ENCODE measurements at regions not wholly inside any gene's neighbourhood (a gene's known extent, or its start where the extent isn't known, plus 50 kb on each side); places are given as distances from the start of the nearest gene placed in this dataset.

DNA sequence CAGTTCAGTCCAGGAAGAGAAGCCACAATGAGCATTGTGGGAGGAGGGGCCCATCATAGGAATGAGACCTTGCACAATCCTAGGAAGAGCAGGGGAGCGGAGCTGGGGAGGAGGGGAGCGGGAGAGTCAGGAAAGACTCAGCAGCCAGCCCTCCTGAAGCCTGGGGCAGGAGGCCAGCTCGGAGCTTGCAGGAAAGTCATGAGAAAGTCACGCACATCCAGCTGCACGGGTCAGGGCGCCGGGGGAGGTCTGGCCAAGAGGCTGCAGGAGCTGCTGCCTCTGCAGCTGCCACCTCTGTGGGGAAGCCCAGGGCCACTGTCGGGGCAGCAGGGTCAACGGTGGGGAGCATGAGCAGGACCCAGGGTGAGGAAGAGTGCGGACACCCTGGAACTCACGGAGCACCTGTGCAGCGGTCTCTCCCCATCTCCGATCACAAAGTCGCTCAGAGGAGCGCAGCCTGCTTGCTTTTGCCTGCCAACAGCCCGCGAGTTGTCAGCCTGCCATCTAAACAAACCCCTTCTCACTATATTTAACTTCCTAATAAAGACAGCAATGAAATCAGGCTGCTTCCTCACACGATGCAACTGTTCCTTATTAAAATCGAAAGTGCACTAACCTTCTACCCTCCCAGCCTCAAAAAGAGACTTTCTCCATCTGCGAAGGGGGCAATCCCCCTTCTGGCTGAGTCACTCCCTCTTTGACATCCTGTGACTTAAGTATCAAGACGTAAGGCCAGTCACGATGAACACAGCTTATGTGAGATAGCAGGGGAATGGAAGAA, 52.9 kb upstream of the RTL6 start:
- POLR2A ChIA-PET: no interaction called here
- no peaks in the 10 kb centered on the region for H3K36me3 Mint-ChIP-seq
- H3K4me1 Mint-ChIP-seq: peaks cover 14% of the 10 kb centered on the region
- no peaks in the 10 kb centered on the region for H3K9me3 Mint-ChIP-seq
- CTCF ChIA-PET: interaction anchor here (1.9 kb wide), 1 partner anchor 17 kb away, joined by 11 read pairs; no protein-coding TSS in a partner anchor
- H3K27me3 Mint-ChIP-seq (ENCODE audit: low read depth): peaks cover 2% of the 10 kb centered on the region; the same call in 1 of the 2 replicates
- H3K27ac Mint-ChIP-seq: no peak overlapping the region; the same call in 1 of the 2 replicates
- TF ChIP-seq, protein P1, sequence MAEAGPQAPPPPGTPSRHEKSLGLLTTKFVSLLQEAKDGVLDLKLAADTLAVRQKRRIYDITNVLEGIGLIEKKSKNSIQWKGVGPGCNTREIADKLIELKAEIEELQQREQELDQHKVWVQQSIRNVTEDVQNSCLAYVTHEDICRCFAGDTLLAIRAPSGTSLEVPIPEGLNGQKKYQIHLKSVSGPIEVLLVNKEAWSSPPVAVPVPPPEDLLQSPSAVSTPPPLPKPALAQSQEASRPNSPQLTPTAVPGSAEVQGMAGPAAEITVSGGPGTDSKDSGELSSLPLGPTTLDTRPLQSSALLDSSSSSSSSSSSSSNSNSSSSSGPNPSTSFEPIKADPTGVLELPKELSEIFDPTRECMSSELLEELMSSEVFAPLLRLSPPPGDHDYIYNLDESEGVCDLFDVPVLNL (CRISPR knock-in tag; IDR thresholded peaks at IDR 0.05; ENCODE audit: borderline replicate concordance, low read depth): no peak
- TF ChIP-seq, protein P2, sequence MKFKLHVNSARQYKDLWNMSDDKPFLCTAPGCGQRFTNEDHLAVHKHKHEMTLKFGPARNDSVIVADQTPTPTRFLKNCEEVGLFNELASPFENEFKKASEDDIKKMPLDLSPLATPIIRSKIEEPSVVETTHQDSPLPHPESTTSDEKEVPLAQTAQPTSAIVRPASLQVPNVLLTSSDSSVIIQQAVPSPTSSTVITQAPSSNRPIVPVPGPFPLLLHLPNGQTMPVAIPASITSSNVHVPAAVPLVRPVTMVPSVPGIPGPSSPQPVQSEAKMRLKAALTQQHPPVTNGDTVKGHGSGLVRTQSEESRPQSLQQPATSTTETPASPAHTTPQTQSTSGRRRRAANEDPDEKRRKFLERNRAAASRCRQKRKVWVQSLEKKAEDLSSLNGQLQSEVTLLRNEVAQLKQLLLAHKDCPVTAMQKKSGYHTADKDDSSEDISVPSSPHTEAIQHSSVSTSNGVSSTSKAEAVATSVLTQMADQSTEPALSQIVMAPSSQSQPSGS (CRISPR knock-in tag; IDR thresholded peaks at IDR 0.05; ENCODE audit: borderline replicate concordance, low read depth): no peak
- TF ChIP-seq SP1 (CRISPR knock-in tag; conservative IDR thresholded peaks at IDR 0.05): no peak
- no peak for TF ChIP-seq FOXP1 (CRISPR knock-in tag; IDR thresholded peaks at IDR 0.05; ENCODE audit: borderline replicate concordance)
- TF ChIP-seq, protein P3, sequence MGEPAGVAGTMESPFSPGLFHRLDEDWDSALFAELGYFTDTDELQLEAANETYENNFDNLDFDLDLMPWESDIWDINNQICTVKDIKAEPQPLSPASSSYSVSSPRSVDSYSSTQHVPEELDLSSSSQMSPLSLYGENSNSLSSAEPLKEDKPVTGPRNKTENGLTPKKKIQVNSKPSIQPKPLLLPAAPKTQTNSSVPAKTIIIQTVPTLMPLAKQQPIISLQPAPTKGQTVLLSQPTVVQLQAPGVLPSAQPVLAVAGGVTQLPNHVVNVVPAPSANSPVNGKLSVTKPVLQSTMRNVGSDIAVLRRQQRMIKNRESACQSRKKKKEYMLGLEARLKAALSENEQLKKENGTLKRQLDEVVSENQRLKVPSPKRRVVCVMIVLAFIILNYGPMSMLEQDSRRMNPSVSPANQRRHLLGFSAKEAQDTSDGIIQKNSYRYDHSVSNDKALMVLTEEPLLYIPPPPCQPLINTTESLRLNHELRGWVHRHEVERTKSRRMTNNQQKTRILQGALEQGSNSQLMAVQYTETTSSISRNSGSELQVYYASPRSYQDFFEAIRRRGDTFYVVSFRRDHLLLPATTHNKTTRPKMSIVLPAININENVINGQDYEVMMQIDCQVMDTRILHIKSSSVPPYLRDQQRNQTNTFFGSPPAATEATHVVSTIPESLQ (CRISPR knock-in tag; IDR thresholded peaks at IDR 0.05): no peak
- no peak for TF ChIP-seq CREB1 (CRISPR knock-in tag; IDR thresholded peaks at IDR 0.05)
- TF ChIP-seq ZNF671 (CRISPR knock-in tag; IDR thresholded peaks at IDR 0.05): no peak
- TF ChIP-seq ZNF121 (CRISPR knock-in tag; IDR thresholded peaks at IDR 0.05): no peak
- TF ChIP-seq FOXJ3 (CRISPR knock-in tag; IDR thresholded peaks at IDR 0.05; ENCODE audit: borderline replicate concordance): no peak
- TF ChIP-seq NFATC4 (CRISPR knock-in tag; IDR thresholded peaks at IDR 0.05): no peak
- no peak for TF ChIP-seq GTF2I (CRISPR knock-in tag; conservative IDR thresholded peaks at IDR 0.05)
- TF ChIP-seq OVOL2 (CRISPR knock-in tag; IDR thresholded peaks at IDR 0.05; ENCODE audit: borderline replicate concordance): no peak
- TF ChIP-seq, protein P4, sequence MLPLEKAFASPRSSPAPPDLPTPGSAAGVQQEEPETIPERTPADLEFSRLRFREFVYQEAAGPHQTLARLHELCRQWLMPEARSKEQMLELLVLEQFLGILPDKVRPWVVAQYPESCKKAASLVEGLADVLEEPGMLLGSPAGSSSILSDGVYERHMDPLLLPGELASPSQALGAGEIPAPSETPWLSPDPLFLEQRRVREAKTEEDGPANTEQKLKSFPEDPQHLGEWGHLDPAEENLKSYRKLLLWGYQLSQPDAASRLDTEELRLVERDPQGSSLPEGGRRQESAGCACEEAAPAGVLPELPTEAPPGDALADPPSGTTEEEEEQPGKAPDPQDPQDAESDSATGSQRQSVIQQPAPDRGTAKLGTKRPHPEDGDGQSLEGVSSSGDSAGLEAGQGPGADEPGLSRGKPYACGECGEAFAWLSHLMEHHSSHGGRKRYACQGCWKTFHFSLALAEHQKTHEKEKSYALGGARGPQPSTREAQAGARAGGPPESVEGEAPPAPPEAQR (CRISPR knock-in tag; IDR thresholded peaks at IDR 0.05): no peak
- no peak for TF ChIP-seq TEAD4 (CRISPR knock-in tag; IDR thresholded peaks at IDR 0.05)
- DNase-seq (ENCODE audit: low spot score) (no peak), ATAC-seq (no peak)
- no peak overlapping the region for H3K4me3 Mint-ChIP-seq

GRCh38 chr22:44549701-44550100, 51.7 kb upstream of the RTL6 start:
- no peaks in the 10 kb centered on the region for H3K36me3 Mint-ChIP-seq
- H3K27ac Mint-ChIP-seq: no peak overlapping the region
- TF ChIP-seq ZBTB43 (CRISPR knock-in tag; IDR thresholded peaks at IDR 0.05): no peak
- no peak for TF ChIP-seq KAT7 (CRISPR knock-in tag; IDR thresholded peaks at IDR 0.05; ENCODE audit: borderline replicate concordance)
- TF ChIP-seq, protein P5, sequence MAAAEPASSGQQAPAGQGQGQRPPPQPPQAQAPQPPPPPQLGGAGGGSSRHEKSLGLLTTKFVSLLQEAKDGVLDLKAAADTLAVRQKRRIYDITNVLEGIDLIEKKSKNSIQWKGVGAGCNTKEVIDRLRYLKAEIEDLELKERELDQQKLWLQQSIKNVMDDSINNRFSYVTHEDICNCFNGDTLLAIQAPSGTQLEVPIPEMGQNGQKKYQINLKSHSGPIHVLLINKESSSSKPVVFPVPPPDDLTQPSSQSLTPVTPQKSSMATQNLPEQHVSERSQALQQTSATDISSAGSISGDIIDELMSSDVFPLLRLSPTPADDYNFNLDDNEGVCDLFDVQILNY (CRISPR knock-in tag; IDR thresholded peaks at IDR 0.05): no peak
- no peak for TF ChIP-seq PRRX2 (CRISPR knock-in tag; IDR thresholded peaks at IDR 0.05)
- TF ChIP-seq MXD4 (CRISPR knock-in tag; IDR thresholded peaks at IDR 0.05; ENCODE audit: borderline replicate concordance): no peak
- no peak for TF ChIP-seq GRHL2 (CRISPR knock-in tag; IDR thresholded peaks at IDR 0.05; ENCODE audit: insufficient replicate concordance, severe bottlenecking)
- ChIA-PET CTCF (interaction anchor here (0.7 to 1.9 kb wide), 2 partner anchors 18 to 1867 kb away, joined by 4 to 11 read pairs; no protein-coding TSS in a partner anchor), POLR2A (no interaction called here)
- H3K4me3 Mint-ChIP-seq: no peak overlapping the region
- peaks cover 2% of the 10 kb centered on the region; the same call in 1 of the 2 replicates for H3K27me3 Mint-ChIP-seq (ENCODE audit: low read depth)
- DNase-seq (ENCODE audit: low spot score) (no peak), ATAC-seq (no peak)
- H3K9me3 Mint-ChIP-seq: no peaks in the 10 kb centered on the region
- H3K4me1 Mint-ChIP-seq: peaks cover 25% of the 10 kb centered on the region

Measured in WTC11 (cell line).